ENCODE measurements at regions not wholly inside any gene's neighbourhood (a gene's known extent, or its start where the extent isn't known, plus 50 kb on each side); places are given as distances from the start of the nearest gene placed in this dataset.

GRCh38 chr13:100940658-100941057, 266.1 kb upstream of the TMTC4 start:
- no peak for DNase-seq (ENCODE audit: low read depth, low spot score)

GRCh38 chr13:100933841-100934240, 259.2 kb upstream of the TMTC4 start:
- DNase-seq (ENCODE audit: low read depth, low spot score) = no peak

GRCh38 chr13:100922599-100922998, 248.0 kb upstream of the TMTC4 start:
- DNase-seq (ENCODE audit: low read depth, low spot score) = no peak

GRCh38 chr13:100921139-100921538, 246.5 kb upstream of the TMTC4 start:
- no peak for DNase-seq (ENCODE audit: low read depth, low spot score)

DNA sequence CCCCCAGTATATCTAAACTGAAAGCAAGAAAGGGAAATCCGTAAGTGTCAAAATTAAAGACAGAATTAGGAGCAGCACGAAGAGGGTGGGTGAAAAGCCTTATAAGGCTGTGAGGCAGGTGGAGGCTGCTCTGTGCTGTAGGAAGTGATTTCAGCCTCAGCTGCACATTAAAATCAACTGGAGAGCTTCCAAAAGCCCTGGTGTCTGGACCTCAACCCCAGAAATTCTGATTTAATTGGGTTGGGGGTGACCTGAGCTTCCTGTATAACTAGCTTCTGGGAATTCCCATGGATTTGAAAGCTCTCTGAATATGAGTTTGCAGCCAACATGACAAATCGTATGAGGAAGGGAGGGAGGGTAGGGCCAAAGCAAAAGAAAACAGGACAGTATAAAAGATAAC, 242.4 kb upstream of the TMTC4 start:
- no peak for DNase-seq (ENCODE audit: low read depth, low spot score)

DNA sequence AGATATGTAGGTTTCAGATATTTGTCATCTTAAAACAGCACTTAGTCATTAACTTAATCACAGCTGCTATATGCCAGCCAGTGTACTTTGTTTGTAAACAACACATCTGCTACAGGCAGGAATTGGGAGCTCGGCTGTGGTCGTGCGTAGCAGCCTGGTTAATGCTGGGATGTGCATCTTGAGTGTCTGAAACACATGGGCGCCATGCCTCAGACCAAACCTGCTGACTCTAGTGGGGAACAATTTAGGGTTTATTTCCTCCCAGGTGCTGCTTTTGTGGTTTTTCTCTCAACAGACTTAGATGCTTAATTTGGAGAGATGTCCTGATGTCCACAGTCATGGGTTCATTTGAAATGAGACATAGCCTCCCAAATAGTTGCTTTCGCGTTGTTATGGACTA, 238.5 kb upstream of the TMTC4 start:
- DNase-seq (ENCODE audit: low read depth, low spot score) = no peak

- no peak for DNase-seq (ENCODE audit: low read depth, low spot score)
These were observed 229.8 kb upstream of the TMTC4 start for GRCh38 chr13:100904293-100904976.

GRCh38 chr13:100899720-100900316, 225.2 kb upstream of the TMTC4 start:
- no peak for DNase-seq (ENCODE audit: low read depth, low spot score)

GRCh38 chr13:100898431-100898830, 223.8 kb upstream of the TMTC4 start:
- no peak for DNase-seq (ENCODE audit: low read depth, low spot score)

- DNase-seq (ENCODE audit: low read depth, low spot score) = no peak
These were observed 221.1 kb upstream of the TMTC4 start for GRCh38 chr13:100895651-100896050.

GRCh38 chr13:100892981-100893380, 218.4 kb upstream of the TMTC4 start:
- no peak for DNase-seq (ENCODE audit: low read depth, low spot score)

DNA sequence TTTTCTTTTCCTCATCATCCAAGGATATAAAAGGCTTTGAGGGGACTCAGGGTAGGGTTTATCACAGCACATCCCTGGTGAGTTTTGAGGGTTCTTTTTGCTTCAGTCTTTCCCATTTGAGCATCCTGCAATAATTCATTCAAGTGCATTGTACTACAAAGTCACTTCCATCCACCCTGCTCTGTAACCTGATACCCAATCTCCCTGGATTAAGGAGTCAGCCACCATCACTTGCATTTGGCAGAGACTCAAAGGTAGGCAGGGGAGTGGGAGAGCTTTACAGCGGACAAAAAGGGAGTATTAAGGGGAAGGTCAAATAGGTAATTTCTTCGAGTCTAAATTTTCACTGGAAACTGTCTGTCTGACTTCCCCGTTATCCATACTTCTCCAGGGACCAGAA, 216.1 kb upstream of the TMTC4 start:
- DNase-seq (ENCODE audit: low read depth, low spot score) = no peak

GRCh38 chr13:100887729-100888151, 213.1 kb upstream of the TMTC4 start:
- peak; percentile 23 for DNase-seq (ENCODE audit: low read depth, low spot score)

GRCh38 chr13:100883453-100883852, 208.9 kb upstream of the TMTC4 start:
- no peak for DNase-seq (ENCODE audit: low read depth, low spot score)

DNA sequence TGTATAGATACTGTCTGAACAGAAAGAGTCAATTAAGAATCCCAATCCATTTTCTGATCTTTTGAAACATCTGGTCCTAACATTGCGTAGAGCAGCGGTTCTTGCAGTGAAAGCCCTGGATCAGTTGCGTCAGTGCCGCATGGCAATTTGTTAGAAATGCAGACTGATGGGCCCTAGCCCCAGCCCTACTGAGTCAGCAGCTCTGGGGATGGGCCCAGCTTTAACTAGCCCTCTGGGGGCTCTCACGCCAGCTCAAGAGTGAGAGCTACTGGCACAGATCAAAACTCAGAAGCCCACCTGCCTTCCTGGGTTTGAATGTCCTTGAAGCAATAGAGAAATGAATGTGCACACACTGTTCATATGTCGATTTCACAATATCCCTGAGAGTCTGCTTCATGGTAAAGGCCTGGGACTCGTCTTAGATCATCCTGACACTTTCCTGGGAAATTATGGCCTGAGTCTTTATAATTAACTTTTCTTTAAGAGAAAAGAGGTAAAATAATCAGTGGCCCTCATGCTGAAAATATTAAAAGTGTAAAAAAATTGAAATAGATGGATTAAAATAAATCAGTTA, 206.8 kb upstream of the TMTC4 start:
- DNase-seq (ENCODE audit: low read depth, low spot score) = no peak

DNA sequence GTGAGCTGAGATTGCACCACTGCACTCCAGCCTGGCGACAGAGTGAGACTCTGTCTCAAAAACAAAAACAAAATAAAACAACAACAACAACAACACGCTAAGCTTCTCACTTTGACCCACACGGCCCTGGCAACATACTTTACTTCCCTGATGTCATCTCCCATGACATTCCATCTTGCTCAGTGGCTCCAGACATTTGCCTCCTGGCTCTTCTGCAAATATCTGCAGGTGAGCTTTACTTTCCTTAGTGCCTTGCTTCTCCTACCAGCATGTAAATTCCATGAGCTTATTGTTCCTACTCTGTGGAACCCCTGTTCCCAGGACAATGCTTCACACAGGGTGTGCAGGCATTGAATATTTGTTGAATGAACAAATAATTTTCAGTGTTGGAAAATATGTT, 205.6 kb upstream of the TMTC4 start:
- no peak for DNase-seq (ENCODE audit: low read depth, low spot score)

DNA sequence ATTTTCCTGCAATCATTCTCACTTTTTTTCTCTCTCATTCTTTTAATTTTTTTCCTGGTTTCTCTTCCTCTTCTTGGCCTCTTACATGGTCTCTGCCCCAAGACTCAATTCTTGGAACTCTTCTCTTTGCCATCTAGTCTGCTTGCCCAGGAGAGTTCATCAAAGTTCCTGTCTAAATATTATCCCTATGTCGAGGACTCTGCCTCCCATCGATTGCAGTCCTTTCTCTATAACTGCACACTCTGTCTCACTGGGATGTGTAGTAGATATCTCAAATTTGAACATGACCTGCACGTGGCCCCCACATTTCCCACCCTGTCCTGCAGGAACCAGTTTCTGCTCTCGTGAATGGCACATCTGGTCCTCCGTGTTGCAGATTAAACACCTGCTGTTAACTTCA, 204.7 kb upstream of the TMTC4 start:
- no peak for DNase-seq (ENCODE audit: low read depth, low spot score)

GRCh38 chr13:100876044-100876403, 201.4 kb upstream of the TMTC4 start:
- DNase-seq (ENCODE audit: low read depth, low spot score) = no peak

- peak; percentile 39 for DNase-seq (ENCODE audit: low read depth, low spot score)
These were observed 200.9 kb upstream of the TMTC4 start for GRCh38 chr13:100875392-100876043.

DNA sequence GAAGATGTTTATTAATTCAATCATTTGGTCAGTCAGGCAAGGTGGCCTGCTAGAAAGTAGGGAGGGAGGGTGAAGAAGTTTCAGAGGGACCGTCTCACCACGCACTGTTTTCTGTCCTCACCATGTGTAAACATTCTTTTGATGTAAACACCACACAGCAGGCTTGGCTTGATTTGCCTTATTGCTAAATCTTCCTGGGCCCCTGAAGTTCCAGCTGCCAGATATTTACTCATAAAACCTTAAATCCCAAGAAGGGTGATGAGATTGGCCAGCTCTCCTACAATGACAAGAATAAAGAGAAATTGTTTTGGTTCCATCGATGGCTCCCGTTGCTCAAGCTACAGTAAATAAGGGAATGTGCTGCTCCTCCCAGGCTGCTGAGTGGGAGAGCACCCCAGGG, 198.2 kb upstream of the TMTC4 start:
- peak; percentile 23 for DNase-seq (ENCODE audit: low read depth, low spot score)

DNA sequence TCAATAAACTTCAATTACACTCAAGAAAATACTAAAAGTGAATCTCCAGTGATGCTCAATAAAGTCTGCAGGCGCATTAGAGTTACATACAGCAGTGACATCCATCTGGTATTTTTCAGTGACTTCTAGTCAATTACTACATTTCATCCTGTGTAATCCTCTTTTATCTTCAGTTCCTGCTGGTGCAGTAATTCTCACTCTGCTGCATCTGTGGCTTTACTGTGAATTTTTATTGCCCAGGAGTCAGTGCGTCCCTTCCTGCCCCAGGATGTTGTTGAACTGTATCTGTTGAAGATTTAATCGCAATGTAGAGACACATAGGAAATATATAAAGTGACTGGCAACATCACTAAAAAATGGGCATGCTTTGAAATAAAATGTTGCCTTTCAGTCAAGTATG, 196.3 kb upstream of the TMTC4 start:
- DNase-seq (ENCODE audit: low read depth, low spot score) = no peak

- no peak for DNase-seq (ENCODE audit: low read depth, low spot score)
These were observed 186.3 kb upstream of the TMTC4 start for GRCh38 chr13:100860866-100861265.

GRCh38 chr13:100859861-100860260, 185.3 kb upstream of the TMTC4 start:
- DNase-seq (ENCODE audit: low read depth, low spot score) = no peak
